Neutrophil (primary cell): ENCODE measurements at regions not wholly inside any gene's neighbourhood (a gene's known extent, or its start where the extent isn't known, plus 50 kb on each side); places are given as distances from the start of the nearest gene placed in this dataset.
"Not testable (repeated sequence)": the region's sequence is repeated elsewhere in the genome, so short reads cannot be mapped to it uniquely, and the experiment has no call there.

ENCODE experiments used
- H3K27ac ChIP-seq: fragments of 200-600 bp; sonication (generic); 2 replicates; pipeline ENCODE4 v1.5.1; 2016; ENCODE audit warnings: mild to moderate bottlenecking, moderate library complexity
- H3K27me3 ChIP-seq: fragments of 200-600 bp; sonication (generic); 2 replicates; pipeline ENCODE4 v1.6.0; 2016; ENCODE audit warnings: mild to moderate bottlenecking
- H3K36me3 ChIP-seq: fragments of 200-600 bp; sonication (generic); 2 replicates; pipeline ENCODE4 v1.5.1; 2017
- H3K4me1 ChIP-seq, 2 experiments: fragments of 200-600 bp in 1 of 2; sonication (generic) in 1 of 2; 1 replicate in 1 of 2; 2 replicates in 1 of 2; pipeline versions ENCODE4 v1.5.1 to v1.6.1; 2013 to 2016; ENCODE audit warnings: low read depth in 1 of 2, low read length in 1 of 2, mild to moderate bottlenecking in 1 of 2, moderate library complexity in 1 of 2; ENCODE audit not compliant: control insufficient read depth in 1 of 2, insufficient read depth in 1 of 2
- H3K4me3 ChIP-seq, 2 experiments: fragments of 200-600 bp in 1 of 2; sonication (generic) in 1 of 2; 1 replicate in 1 of 2; 2 replicates in 1 of 2; pipeline ENCODE4 v1.5.1; 2013 to 2016; ENCODE audit warnings: low read depth in 1 of 2, low read length in 1 of 2, mild to moderate bottlenecking in 1 of 2, moderate library complexity in 1 of 2
- H3K9me3 ChIP-seq: fragments of 200-600 bp; sonication (generic); 2 replicates; pipeline ENCODE4 v1.5.1; 2016
- TF ChIP-seq, protein P1 (sequence below): fragments of 200-600 bp; sonication (generic); IDR thresholded peaks from 2 replicates; pipeline ENCODE4 v1.5.1; 2016; ENCODE audit warnings: antibody characterized with exemption

DNA sequence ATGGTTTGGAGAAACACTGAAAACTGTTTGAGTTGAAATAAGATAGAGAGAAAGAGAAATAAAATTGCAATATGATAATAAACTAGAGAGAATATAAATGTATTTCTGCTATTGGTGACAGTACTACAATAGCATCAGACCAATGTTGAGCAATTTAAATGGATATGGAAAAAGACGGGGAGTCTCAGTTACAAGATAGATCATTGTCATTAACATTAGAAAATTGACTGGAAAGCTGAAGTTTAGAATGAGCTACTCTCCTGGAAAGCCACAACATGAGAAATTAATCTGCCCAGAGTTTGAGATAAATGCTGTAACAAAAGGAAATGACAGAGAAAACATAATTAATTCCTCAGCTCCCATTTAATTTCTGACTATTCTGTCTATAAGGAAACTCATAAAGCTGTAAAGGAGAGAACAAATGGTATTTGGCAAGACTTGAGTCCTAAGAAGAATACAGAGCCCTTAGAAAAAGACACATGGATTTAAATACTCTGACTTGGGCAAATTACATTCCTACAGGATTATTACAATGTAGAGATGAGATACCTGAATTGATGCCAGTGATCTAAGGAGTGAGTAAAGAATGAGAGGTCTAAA is 624.5 kb upstream of the CHD1 start:
- Histone ChIP-seq H3K4me1 (no peaks in the 10 kb centered on the region), H3K27ac (no peak overlapping the region), H3K27me3 (no peaks in the 10 kb centered on the region), H3K36me3 (no peaks in the 10 kb centered on the region), H3K4me3 (no peak overlapping the region), H3K9me3 (no peaks in the 10 kb centered on the region)
- TF ChIP-seq, protein P1, sequence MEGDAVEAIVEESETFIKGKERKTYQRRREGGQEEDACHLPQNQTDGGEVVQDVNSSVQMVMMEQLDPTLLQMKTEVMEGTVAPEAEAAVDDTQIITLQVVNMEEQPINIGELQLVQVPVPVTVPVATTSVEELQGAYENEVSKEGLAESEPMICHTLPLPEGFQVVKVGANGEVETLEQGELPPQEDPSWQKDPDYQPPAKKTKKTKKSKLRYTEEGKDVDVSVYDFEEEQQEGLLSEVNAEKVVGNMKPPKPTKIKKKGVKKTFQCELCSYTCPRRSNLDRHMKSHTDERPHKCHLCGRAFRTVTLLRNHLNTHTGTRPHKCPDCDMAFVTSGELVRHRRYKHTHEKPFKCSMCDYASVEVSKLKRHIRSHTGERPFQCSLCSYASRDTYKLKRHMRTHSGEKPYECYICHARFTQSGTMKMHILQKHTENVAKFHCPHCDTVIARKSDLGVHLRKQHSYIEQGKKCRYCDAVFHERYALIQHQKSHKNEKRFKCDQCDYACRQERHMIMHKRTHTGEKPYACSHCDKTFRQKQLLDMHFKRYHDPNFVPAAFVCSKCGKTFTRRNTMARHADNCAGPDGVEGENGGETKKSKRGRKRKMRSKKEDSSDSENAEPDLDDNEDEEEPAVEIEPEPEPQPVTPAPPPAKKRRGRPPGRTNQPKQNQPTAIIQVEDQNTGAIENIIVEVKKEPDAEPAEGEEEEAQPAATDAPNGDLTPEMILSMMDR: no peak

DNA sequence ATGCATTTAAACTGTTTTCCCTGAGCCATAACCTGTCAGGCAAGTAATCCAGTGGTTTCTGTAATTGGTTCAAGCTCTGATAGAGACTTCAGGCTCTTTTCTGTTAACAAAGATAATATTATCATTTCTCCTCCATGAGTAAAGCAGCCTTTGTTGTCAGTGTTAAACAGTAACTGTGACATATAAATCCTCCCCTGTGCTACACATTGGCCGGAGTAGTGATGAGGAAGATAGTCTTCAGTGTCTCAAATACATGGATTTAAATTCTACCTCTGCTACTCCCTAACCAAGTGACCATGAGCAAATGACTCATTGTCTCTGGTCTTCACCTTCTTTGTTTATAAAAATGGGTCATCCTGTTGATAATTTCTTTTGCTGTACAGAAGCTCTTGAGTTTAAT is 615.5 kb upstream of the CHD1 start:
- Histone ChIP-seq H3K27ac (no peak overlapping the region), H3K4me1 (no peaks in the 10 kb centered on the region), H3K4me3 (no peak overlapping the region), H3K36me3 (no peaks in the 10 kb centered on the region), H3K27me3 (no peaks in the 10 kb centered on the region), H3K9me3 (no peaks in the 10 kb centered on the region)
- TF ChIP-seq, protein P1: no peak

GRCh38 chr5:99543841-99544240 is 615.0 kb upstream of the CHD1 start:
- Histone ChIP-seq H3K27ac (no peak overlapping the region), H3K27me3 (no peaks in the 10 kb centered on the region), H3K36me3 (no peaks in the 10 kb centered on the region)

DNA sequence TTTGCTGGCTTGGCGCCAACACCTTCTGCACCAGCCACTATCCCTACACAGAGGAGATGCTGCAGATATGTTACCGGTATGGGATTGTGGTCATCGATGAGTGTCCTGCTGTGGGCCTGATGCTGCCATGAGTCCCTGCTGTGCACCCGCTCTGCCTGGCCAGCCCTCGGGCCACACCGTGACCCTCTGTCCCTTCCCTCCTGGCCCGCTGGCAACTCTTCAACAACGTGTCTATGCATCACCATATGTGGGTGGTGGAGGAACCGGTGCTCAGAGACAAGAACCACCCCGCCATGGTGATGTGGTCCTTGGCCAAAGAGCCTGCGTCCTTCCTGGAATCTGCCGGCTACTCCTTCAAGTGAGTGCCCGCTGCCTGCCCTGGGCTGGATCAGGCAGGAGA is 605.4 kb upstream of the CHD1 start:
- H3K4me1 ChIP-seq, H3K27me3 ChIP-seq, H3K9me3 ChIP-seq, H3K36me3 ChIP-seq, H3K27ac ChIP-seq, H3K4me3 ChIP-seq: not testable (repeated sequence)

More at GRCh38 chr5:99543841-99544240, 615.0 kb upstream of the CHD1 start:
- TF ChIP-seq, protein P1: no peak
- no peaks in the 10 kb centered on the region for H3K9me3 ChIP-seq
- H3K4me3 ChIP-seq: no peak overlapping the region
- no peaks in the 10 kb centered on the region for H3K4me1 ChIP-seq

DNA sequence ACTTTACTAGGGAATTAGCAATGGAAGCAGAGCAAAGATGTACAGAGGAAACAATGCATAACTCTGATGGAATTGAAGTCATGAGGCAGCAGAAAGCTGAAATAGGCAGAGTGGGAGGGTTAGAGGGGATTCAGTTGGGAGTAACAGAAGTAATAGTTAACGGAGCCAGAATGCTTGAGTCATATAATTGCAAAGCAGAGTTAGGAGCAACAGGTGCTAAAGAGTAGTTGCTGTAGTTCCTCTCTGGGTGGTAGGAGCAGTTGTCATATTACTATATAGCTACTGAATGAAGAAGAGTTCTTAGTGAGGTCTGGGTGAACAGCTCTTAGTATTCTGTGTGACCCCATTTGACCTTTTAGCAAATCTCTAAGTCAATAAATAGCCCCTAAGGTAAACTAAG is 592.9 kb upstream of the CHD1 start:
- H3K27ac ChIP-seq, H3K4me3 ChIP-seq, H3K27me3 ChIP-seq: not testable (repeated sequence)

DNA sequence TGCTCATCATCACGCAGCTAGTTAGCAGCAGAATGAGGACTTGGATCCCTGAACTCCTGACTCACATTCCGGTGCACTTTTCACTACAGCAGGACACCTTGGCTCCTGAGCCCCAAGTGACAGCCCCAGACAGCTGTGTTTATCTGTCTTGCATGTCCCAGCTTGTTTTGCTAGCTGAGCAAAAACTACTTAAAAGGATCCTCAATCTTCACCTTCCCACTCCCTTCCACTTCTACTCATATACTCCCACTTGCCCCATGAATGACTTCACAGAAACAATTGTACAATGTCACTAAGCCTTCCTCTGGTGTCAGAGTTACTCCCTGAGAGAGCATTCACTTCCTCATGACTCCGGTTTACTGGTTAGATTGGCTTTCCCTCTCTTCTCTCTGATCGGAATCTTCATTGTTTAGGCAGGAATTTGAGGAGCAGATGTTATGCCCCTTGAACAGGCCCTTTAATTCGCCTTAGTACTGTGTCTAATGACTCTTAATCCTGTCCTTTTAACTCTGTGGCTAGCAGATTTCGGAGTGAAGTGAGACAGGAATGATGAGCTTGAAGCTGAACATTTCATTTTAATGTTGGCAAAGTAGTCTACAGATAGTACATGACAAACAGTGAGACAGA is 587.2 kb upstream of the CHD1 start:
- H3K27me3 ChIP-seq, H3K36me3 ChIP-seq, H3K4me1 ChIP-seq, H3K9me3 ChIP-seq, H3K4me3 ChIP-seq, H3K27ac ChIP-seq: not testable (repeated sequence)

More for the DNA sequence above, 592.9 kb upstream of the CHD1 start:
- H3K36me3 ChIP-seq, H3K4me1 ChIP-seq, H3K9me3 ChIP-seq: not testable (repeated sequence)

GRCh38 chr5:99510237-99510866 is 581.5 kb upstream of the CHD1 start:
- H3K4me1 ChIP-seq, H3K9me3 ChIP-seq, H3K27me3 ChIP-seq, H3K27ac ChIP-seq, H3K36me3 ChIP-seq, H3K4me3 ChIP-seq: not testable (repeated sequence)

DNA sequence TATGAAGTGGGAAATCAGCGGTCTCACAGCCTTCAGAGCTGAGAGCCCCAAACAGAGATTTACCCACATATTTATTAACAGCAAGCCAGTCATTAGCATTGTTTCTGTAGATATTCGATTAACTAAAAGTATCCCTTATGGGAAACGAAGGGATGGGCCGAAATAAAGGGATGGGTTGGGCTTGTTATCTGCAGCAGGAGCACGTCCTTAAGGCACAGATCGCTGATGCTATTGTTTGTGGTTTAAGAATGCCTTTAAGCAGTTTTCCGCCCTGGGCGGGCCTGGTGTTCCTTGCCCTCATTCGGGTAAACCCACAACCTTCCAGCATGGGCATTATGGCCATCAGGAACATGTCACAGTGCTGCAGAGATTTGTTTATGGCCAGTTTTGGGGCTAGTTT is 580.3 kb upstream of the CHD1 start:
- H3K36me3 ChIP-seq, H3K4me3 ChIP-seq, H3K27me3 ChIP-seq, H3K27ac ChIP-seq, H3K4me1 ChIP-seq, H3K9me3 ChIP-seq: not testable (repeated sequence)

- H3K27me3 ChIP-seq, H3K4me1 ChIP-seq, H3K36me3 ChIP-seq, H3K4me3 ChIP-seq, H3K27ac ChIP-seq, H3K9me3 ChIP-seq: not testable (repeated sequence)
Measured at GRCh38 chr5:99495456-99495855, 566.6 kb upstream of the CHD1 start.

- H3K36me3 ChIP-seq, H3K27me3 ChIP-seq, H3K27ac ChIP-seq, H3K9me3 ChIP-seq, H3K4me3 ChIP-seq, H3K4me1 ChIP-seq: not testable (repeated sequence)
Measured at GRCh38 chr5:99478450-99478849, 549.6 kb upstream of the CHD1 start.

- H3K36me3 ChIP-seq, H3K9me3 ChIP-seq, H3K4me1 ChIP-seq, H3K27ac ChIP-seq, H3K27me3 ChIP-seq, H3K4me3 ChIP-seq: not testable (repeated sequence)
Measured at GRCh38 chr5:99473328-99473727, 544.5 kb upstream of the CHD1 start.
